Lower leg skin (tissue), 3 donors: ENCODE measurements at regions not wholly inside any gene's neighbourhood (a gene's known extent, or its start where the extent isn't known, plus 50 kb on each side); places are given as distances from the start of the nearest gene placed in this dataset.

Source experiments
- POLR2A ChIP-seq, 2 donors: fragments of 450-650 bp; IDR thresholded peaks; one replicate each; pipeline ENCODE4 v1.6.1; 2016 to 2017; ENCODE audit warnings: antibody characterized with exemption in 2 of 2, mild to moderate bottlenecking in 1 of 2, moderate library complexity in 1 of 2
- TF ChIP-seq, protein P1 (sequence below), 3 donors: fragments of 450-650 bp; IDR thresholded peaks; one replicate each; pipeline ENCODE4 v1.5.1; 2016; ENCODE audit warnings: antibody characterized with exemption in 3 of 3, mild to moderate bottlenecking in 3 of 3, moderate library complexity in 2 of 3

GRCh38 chr1:198829356-198829755 lies 190.5 kb downstream of the PTPRC start:
- TF ChIP-seq, protein P1, sequence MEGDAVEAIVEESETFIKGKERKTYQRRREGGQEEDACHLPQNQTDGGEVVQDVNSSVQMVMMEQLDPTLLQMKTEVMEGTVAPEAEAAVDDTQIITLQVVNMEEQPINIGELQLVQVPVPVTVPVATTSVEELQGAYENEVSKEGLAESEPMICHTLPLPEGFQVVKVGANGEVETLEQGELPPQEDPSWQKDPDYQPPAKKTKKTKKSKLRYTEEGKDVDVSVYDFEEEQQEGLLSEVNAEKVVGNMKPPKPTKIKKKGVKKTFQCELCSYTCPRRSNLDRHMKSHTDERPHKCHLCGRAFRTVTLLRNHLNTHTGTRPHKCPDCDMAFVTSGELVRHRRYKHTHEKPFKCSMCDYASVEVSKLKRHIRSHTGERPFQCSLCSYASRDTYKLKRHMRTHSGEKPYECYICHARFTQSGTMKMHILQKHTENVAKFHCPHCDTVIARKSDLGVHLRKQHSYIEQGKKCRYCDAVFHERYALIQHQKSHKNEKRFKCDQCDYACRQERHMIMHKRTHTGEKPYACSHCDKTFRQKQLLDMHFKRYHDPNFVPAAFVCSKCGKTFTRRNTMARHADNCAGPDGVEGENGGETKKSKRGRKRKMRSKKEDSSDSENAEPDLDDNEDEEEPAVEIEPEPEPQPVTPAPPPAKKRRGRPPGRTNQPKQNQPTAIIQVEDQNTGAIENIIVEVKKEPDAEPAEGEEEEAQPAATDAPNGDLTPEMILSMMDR (IDR thresholded peaks at IDR 0.05): no peak
- no peak for TF ChIP-seq POLR2A (IDR thresholded peaks at IDR 0.05)
